ENCODE measurements at regions not wholly inside any gene's neighbourhood (a gene's known extent, or its start where the extent isn't known, plus 50 kb on each side); places are given as distances from the start of the nearest gene placed in this dataset.

DNA sequence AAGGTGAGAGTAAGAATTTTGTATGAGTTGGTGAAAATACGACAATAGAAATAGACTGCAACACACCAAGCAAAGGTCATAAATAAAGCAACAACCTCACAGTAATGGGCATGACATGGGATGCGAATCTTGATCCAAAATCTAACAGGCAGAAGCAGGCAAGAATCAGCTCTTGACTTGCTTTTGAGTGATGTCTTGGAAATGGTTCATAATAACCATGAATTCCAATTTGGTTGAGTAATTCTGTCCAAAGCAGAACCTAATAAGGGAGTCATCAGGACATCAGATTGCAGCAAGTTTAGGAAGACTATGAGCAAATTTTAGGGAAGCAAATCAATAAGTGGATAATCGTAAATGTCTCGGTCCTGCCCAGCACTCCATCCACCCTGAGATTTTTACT is 224.0 kb upstream of the ISX start:
- TF ChIP-seq, protein P1, sequence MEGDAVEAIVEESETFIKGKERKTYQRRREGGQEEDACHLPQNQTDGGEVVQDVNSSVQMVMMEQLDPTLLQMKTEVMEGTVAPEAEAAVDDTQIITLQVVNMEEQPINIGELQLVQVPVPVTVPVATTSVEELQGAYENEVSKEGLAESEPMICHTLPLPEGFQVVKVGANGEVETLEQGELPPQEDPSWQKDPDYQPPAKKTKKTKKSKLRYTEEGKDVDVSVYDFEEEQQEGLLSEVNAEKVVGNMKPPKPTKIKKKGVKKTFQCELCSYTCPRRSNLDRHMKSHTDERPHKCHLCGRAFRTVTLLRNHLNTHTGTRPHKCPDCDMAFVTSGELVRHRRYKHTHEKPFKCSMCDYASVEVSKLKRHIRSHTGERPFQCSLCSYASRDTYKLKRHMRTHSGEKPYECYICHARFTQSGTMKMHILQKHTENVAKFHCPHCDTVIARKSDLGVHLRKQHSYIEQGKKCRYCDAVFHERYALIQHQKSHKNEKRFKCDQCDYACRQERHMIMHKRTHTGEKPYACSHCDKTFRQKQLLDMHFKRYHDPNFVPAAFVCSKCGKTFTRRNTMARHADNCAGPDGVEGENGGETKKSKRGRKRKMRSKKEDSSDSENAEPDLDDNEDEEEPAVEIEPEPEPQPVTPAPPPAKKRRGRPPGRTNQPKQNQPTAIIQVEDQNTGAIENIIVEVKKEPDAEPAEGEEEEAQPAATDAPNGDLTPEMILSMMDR (IDR thresholded peaks at IDR 0.05): no peak
- TF ChIP-seq POLR2A (IDR thresholded peaks at IDR 0.05): no peak
